Keratinocyte (primary cell): ENCODE measurements at regions not wholly inside any gene's neighbourhood (a gene's known extent, or its start where the extent isn't known, plus 50 kb on each side); places are given as distances from the start of the nearest gene placed in this dataset.

Source experiments
- DNase-seq: peaks from one replicate; pipeline ENCODE4 v3.0.0-alpha.2; 2011; ENCODE audit warnings: low read depth, missing footprints, low spot score
- FAIRE-seq: peaks from 2 replicates; lab custom pipeline; 2011; peaks lifted over from hg19 to GRCh38; lab: Jason Lieb, UNC
- H2AFZ ChIP-seq: 2 replicates; pipeline ENCODE4 v1.6.0; 2012; ENCODE audit warnings: low read length, control low read depth, inconsistent platforms; ENCODE audit not compliant: control insufficient read depth
- H3K27ac ChIP-seq: 2 replicates; pipeline ENCODE4 v1.5.1; 2011; ENCODE audit warnings: low read length; ENCODE audit not compliant: control insufficient read depth, insufficient read depth
- H3K27me3 ChIP-seq: 3 replicates; pipeline ENCODE4 v1.6.0; 2011; ENCODE audit warnings: low read length; ENCODE audit not compliant: control insufficient read depth, insufficient read depth; ENCODE audit errors: extremely low read depth
- H3K36me3 ChIP-seq, 2 experiments: 2 replicates in 1 of 2; 3 replicates in 1 of 2; pipeline ENCODE4 v1.5.1; 2011; ENCODE audit warnings: low read length in 2 of 2, mild to moderate bottlenecking in 1 of 2; ENCODE audit not compliant: control insufficient read depth in 2 of 2, insufficient read depth in 2 of 2; ENCODE audit errors: extremely low read depth in 1 of 2
- H3K4me1 ChIP-seq: 3 replicates; pipeline ENCODE4 v1.5.1; 2011; ENCODE audit warnings: low read length; ENCODE audit not compliant: control insufficient read depth, insufficient read depth; ENCODE audit errors: extremely low read depth
- H3K4me2 ChIP-seq: 3 replicates; pipeline ENCODE4 v1.6.0; 2011; ENCODE audit warnings: low read depth, low read length; ENCODE audit not compliant: control insufficient read depth, insufficient read depth; ENCODE audit errors: extremely low read depth
- H3K4me3 ChIP-seq, 3 experiments: fragments of 200-600 bp in 1 of 3; sonication (generic) in 1 of 3; 2 replicates in 2 of 3; 3 replicates in 1 of 3; pipeline ENCODE4 v1.5.1; 2011 to 2016; ENCODE audit warnings: low read length in 3 of 3, mild to moderate bottlenecking in 3 of 3, control low read depth in 2 of 3, inconsistent platforms in 1 of 3, low read depth in 1 of 3, mixed read lengths in 1 of 3, mixed run types in 1 of 3, moderate library complexity in 1 of 3; ENCODE audit not compliant: control insufficient read depth in 2 of 3, insufficient read depth in 2 of 3; ENCODE audit errors: extremely low read depth in 1 of 3
- H3K79me2 ChIP-seq: 2 replicates; pipeline ENCODE4 v1.6.0; 2012; ENCODE audit warnings: low read length; ENCODE audit not compliant: control insufficient read depth, insufficient read depth
- H3K9ac ChIP-seq: 3 replicates; pipeline ENCODE4 v1.6.0; 2011; ENCODE audit warnings: low read length; ENCODE audit not compliant: control insufficient read depth, insufficient read depth; ENCODE audit errors: extremely low read depth
- H3K9me1 ChIP-seq: 3 replicates; pipeline ENCODE4 v1.6.0; 2011; ENCODE audit warnings: low read length; ENCODE audit not compliant: control insufficient read depth, insufficient read depth; ENCODE audit errors: extremely low read depth
- H3K9me3 ChIP-seq: 2 replicates; pipeline ENCODE4 v1.5.1; 2012; ENCODE audit warnings: low read depth, low read length; ENCODE audit not compliant: control insufficient read depth
- H4K20me1 ChIP-seq: 3 replicates; pipeline ENCODE4 v1.6.0; 2011; ENCODE audit warnings: low read length; ENCODE audit not compliant: control insufficient read depth, insufficient read depth; ENCODE audit errors: extremely low read depth
- CTCF ChIP-seq, 3 experiments: IDR thresholded peaks in 1 of 3; conservative IDR thresholded peaks in 1 of 3; optimal IDR thresholded peaks in 1 of 3; 2 replicates in 2 of 3; 3 replicates in 1 of 3; pipeline versions ENCODE3 to v1.5.1; 2011; ENCODE audit warnings: low read length in 3 of 3, mild to moderate bottlenecking in 3 of 3, moderate library complexity in 2 of 3, control low read depth in 1 of 3, inconsistent platforms in 1 of 3; ENCODE audit not compliant: insufficient read depth in 2 of 3; ENCODE audit errors: extremely low read depth in 1 of 3
- EZH2 ChIP-seq: IDR thresholded peaks from one replicate; pipeline ENCODE4 v1.6.1; 2012; ENCODE audit warnings: inconsistent platforms, mild to moderate bottlenecking, low read length, moderate library complexity
- dilution Hi-C: fragments of 300-500 bp; cut with MboI; formaldehyde crosslinking; loops from one replicate; pipeline ENCODE4 v1.7.0; 2020; ENCODE audit warnings: low sequenced_read_pairs; ENCODE audit not compliant: extremely low pct_ligation_motif_present

DNA sequence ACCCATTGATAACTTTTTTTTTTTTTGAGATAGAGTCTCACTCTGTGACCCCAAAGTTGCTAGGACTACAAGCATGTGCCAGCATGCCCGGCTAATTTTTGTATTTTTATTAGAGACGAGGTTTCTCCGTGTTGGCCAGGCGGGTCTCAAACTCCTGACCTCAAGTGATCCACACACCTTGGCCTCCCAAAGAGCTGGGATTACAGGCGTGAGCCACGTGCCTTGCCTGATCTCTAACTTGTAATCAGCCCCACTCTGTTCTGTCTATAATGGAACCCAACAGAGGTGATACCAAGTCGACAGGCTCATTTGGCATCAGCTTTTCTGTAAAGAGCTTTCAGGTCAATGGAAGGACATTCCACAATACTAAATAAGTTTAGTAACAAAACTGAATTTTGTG is 99.4 kb downstream of the HFE start:
- Histone ChIP-seq H3K27ac (no peak overlapping the region), H2AFZ (no peak overlapping the region), H3K9me1 (no peaks in the 10 kb centered on the region), H3K4me3 (no peak overlapping the region), H3K9me3 (no peaks in the 10 kb centered on the region), H3K79me2 (no peaks in the 10 kb centered on the region), H3K36me3 (no peaks in the 10 kb centered on the region), H3K4me1 (peaks cover 23% of the 10 kb centered on the region), H4K20me1 (no peaks in the 10 kb centered on the region), H3K9ac (no peak overlapping the region), H3K4me2 (no peak overlapping the region), H3K27me3 (no peaks in the 10 kb centered on the region)
- TF ChIP-seq EZH2 (no peak), CTCF (optimal IDR thresholded peaks at IDR 0.05 in 1 of 3, IDR thresholded peaks at IDR 0.05 in 1 of 3, conservative IDR thresholded peaks at IDR 0.05 in 1 of 3; ENCODE audit: extremely low read depth in 1 of 3, insufficient read depth in 2 of 3, low read length in 3 of 3) (no peak)
- no peak for DNase-seq
- dilution Hi-C loops: no loop called here
- FAIRE-seq: no peak

- Histone ChIP-seq H3K79me2 (no peaks in the 10 kb centered on the region), H3K9me1 (no peaks in the 10 kb centered on the region), H3K9me3 (no peaks in the 10 kb centered on the region), H4K20me1 (no peaks in the 10 kb centered on the region), H3K36me3 (no peaks in the 10 kb centered on the region), H3K4me1 (peaks cover 23% of the 10 kb centered on the region), H3K9ac (no peak overlapping the region), H3K4me3 (no peak overlapping the region), H2AFZ (no peak overlapping the region), H3K4me2 (no peak overlapping the region), H3K27me3 (no peaks in the 10 kb centered on the region), H3K27ac (no peak overlapping the region)
- DNase-seq (no peak), FAIRE-seq (no peak)
- dilution Hi-C loops: no loop called here
- TF ChIP-seq CTCF (optimal IDR thresholded peaks at IDR 0.05 in 1 of 3, IDR thresholded peaks at IDR 0.05 in 1 of 3, conservative IDR thresholded peaks at IDR 0.05 in 1 of 3; ENCODE audit: extremely low read depth in 1 of 3, insufficient read depth in 2 of 3, low read length in 3 of 3): no peak
- no peak for TF ChIP-seq EZH2
These were observed 100.1 kb downstream of the HFE start for GRCh38 chr6:26187292-26187691.
